NCI-H2227 (cell line): ENCODE measurements at regions not wholly inside any gene's neighbourhood (a gene's known extent, or its start where the extent isn't known, plus 50 kb on each side); places are given as distances from the start of the nearest gene placed in this dataset.
"Not testable (repeated sequence)": the region's sequence is repeated elsewhere in the genome, so short reads cannot be mapped to it uniquely, and the experiment has no call there.

Experiments
- DNase-seq: peaks from one replicate; lab custom pipeline; 2025; ENCODE audit not compliant: unreplicated experiment; lab: John Stamatoyannopoulos, UW

DNA sequence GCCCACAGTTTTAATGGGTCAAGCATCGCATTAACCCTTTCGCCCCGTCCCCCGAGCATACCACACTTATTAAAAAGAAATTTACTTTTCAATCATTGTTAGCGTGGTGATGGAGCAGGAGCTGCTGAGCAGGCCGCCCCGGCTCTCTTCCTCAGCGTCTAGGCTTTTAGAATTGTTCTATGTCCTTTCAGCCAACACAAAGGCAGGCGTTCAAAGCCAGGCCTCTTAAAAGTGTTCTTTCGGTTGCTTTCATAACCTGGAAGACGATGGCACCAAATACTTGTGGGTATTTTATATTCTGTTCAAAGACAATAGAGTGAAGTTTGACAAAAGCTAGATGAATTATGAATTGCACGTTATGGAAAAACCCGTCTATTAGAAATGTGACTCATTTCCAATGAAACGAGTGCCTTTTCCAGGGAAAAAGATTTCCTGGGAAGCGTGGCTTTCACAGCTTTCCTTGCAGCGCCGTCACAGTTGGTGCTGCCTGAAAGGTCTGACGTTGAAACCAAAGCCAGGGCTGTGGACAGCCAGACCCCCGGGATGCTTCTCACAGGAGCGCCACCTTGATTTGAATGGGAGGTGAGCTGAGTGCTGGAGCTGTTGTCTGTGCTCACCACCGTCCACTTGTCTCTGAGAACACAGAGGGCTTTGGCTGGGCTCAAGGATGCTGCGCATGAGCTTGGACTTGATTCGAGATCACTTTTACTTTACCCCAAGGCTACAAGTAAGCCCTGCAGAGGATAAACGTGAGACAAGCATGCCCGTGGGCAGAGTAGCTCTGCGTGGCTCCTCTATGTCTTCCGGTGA, 78.8 kb downstream of the SOX1 start:
- no peak for DNase-seq

DNA sequence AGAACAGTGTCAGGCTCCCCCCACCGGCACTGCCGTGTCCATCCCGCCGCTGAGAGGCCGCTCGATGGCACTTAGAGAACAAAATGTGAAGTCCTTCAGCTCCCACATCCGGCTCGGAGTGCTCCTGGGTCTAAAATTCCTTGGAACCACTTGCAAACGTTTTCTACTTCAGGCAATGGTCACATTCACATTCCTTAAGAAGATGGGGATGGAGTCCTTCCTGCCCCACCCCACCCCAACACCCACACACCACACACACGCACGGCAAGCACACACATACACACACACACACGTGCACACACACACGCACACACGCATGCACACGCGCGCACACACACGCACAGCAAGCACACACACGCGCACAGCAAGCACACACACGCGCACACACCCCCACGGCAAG, 83.4 kb downstream of the SOX1 start:
- no peak for DNase-seq

DNA sequence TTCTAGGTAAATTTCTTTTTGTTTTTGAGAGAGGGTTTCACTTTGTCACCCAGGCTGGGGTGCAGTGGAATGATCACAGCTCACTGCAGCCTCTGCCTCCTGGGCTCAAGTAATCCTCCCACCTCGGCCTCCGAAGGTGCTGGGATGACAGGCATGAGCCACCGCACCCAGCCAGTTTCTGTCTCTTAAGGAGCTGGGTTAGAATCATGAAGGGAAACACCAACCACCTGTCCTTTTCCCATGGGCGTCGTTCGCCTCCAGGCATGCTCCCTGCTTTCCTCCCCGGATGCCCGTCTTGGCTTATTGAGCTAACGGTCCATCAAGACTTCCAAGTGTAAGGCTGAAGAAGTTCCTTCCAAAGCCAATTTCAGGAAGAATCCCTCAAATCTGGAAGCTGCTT, 85.9 kb downstream of the SOX1 start:
- no peak for DNase-seq

DNA sequence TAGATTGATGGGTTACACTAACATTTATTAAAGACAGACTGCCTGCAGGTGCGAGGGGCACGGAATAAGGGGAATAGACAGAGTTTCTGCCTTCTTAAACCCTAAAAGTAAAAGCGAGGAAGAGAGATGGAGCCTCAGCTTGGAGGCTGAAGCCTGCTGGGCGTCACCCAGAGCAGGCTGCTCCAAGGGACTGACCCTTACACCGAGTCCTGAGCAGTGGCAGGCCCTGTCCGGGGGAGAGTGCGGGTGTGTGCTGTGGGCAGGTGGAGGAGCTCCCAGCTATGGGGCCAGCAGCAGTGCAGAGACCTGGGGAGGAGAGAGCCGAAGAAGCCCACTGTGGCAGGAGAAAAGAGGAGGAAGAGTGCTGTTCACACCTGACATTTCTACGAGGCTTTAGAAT, 86.4 kb downstream of the SOX1 start:
- no peak for DNase-seq

DNA sequence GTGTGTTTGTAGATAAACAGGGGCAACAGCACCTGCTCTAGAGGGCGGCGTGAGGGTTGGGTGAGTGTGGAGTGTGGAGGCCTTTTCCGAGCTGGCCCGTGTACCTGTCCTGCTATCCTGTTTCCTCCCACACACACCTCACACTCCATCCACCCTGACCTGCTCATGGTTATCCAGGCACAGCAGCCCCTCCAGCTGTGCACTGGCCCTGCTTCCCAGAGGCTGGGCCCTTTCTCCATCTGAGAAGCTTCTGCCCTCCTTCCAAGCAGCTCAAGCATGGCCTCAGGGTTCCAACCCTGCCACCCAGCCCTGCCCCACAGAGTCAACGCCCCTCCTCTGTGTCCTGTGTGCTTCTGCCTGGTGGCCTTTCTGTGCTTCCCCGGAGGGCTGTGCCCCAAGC, 86.9 kb downstream of the SOX1 start:
- no peak for DNase-seq

DNA sequence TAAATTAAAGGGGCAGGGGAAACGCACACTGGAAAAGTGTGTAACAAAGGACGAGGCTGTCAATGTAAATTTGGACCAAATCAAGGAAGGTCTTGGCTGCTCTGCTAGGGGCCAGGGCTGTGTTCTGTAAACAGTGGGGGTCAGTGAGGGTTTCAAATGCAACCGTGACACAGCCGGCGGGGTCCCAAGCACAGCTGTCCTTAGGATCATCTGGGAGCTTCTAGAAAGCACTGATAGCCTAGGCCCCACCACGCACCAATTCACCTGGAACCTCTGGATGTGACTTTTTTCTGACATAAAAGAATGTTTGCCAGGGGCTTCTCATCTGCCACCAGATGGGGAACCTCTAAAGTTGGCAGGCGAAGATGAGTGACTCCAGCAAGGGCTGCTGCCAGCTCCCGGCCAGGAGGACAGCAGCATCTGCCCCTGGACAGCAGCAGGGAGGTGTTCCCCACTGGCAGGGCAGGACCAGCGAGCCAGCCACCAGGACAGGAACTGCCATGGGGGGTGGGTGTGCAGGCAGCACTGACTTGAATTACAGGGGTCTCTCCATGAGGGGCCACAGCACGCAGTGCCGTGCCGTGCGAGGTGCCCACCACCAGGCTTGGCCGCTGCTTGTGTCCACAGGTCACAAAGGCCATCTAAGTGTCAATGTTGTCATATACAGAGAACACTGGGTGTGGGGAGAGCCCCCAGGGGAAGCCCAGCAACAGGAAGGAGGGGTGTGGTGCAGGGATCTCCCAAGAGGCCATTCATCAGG, 87.5 kb downstream of the SOX1 start:
- no peak for DNase-seq

DNA sequence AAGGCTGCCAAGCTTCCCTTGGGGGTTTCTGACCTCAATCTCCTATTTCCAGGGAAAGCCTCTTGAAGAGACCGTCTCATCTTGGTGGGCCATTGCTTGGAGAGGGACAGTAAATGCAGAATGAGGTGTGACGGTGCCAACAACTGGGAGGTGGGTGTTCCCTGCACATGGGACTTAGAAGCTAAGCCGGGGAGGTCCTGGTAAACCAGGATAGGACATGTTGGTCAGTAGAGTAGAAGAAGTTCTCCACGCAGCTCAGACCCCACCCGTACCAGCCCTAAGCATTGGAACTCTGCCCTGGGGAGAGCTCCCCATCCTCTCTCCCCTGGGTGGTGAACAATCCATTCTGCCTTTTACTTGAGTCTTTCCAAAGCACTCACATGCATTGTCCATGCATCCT, 92.0 kb downstream of the SOX1 start:
- no peak for DNase-seq

DNA sequence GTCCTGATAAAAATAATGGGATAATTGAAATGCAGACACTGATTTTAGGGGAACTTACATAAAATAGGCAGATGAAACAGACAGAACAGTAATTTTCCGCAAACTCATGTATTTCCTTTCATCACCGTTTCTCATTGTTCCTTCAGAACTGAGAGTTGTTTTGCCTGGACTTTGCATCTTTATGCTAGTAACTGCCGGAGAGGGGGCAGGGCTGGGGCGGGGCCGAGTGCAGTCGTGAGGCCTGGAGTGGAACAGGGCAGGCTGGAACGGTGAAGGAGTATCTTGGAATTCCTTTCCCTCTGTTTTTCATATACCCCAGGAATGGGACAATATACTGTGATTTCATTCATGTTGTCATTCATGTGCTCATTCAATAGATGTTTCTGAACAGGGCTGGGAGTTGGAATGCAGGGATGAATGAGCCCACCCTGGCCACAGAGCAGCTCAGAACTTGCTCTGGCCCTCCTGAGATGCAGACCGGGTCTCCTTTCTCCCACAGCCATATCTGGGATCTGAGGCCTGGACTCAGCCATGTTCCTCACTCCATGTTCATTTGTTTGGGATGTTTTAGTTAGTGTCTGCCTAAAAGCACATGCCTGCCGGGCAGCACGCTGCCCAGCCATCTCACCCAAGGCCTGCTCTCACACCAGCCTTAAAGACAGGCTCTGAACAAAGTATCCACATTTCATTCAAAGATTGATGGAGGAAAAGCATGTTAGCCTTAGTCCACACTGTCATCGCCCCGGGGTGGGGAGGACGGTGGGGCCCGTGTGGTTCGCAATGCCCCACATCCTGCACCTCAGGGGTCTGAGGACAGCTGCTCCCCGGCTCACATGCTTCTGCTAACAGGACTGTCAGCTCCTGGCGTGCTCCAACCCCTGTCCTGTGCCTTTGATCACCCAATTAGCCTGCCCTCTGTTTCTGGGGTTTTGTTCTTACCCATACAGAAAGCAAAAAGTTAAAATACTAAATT, 92.9 kb downstream of the SOX1 start:
- DNase-seq, result no peak

DNA sequence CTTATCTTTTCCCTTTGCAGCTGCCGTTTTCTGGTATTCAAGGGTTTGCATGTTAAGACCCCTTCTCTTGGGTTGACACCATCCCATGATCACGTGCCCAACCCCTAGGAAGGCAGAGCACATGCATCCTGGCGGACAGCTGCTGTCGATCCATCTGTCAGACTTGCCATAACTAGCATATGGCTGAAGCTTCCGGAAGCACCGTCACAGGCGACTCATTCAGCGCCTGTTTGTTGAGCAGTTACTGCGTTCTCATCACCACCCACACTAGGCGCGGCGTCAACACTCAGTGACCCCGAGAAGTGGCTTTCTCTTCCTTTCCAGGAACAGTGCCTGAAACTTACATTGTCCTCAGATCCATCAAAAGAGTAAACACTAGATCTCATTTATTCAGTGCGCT, 93.6 kb downstream of the SOX1 start:
- DNase-seq, result no peak

DNA sequence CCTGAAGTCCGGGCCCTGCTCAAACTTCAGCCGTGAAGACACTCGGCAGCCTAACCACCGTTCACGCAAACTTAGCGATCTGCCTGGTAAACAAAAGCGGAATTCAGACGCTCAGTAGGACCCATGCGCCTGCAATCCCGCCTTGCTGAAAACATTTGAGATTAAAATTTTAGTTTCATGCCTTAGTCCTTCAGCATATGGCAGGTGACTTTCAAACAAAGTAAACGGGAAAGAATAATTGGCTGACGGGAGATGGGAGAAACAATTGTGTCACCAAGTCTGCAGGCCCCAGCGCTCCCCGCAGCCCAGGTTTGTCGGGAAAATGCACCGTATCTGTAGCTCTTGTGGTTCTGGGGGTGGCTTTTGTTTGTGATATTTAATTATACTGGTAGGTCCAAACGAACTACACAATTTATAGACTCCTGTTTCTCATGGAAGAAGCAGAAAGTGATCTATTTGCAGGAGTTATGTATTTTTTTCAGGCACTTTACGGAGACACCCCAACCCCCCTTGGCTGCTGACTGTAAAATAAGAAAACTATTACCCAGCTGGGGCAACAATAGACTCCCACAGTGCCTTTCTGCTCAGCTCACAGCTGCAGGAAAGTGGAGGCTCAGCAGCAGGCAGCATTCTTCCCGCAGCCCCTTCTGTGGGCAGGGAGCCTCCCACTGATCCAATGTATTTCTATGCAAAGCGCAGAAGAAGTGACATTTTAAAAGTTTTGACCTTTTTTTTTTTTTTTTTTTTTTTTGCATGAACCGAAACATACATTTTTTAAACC, 94.8 kb downstream of the SOX1 start:
- no peak for DNase-seq

DNA sequence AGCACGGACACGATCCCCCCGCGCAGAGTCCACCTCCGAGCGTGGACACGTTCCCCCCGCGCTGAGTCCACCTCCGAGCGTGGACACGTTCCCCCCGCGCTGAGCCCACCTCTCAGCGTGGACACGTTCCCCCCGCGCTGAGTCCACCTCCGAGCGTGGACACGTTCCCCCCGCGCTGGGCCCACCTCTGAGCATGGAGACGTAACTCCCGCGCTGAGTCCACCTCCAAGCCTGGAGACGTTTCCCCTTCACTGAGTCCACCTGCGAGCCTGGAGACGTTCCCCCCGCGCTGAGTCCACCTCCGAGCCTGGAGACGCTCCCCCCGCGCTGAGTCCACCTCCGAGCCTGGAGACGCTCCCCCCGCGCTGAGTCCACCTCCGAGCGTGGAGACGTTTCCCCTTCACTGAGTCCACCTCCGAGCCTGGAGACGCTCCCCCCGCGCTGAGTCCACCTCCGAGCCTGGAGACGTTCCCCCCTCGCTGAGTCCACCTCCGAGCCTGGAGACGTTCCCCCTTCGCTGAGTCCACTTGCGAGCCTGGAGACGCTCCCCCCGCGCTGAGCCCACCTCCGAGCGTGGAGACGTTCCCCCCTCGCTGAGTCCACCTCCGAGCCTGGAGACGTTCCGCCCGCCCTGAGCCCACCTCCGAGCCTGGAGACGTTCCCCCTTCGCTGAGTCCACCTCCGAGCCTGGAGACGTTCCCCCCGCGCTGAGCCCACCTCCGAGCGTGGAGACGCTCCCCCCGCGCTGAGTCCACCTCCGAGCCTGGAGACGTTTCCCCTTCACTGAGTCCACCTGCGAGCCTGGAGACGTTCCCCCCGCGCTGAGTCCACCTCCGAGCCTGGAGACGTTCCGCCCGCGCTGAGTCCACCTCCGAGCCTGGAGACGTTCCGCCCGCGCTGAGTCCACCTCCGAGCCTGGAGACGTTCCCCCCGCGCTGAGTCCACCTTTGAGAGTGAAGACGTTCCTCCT, 97.0 kb downstream of the SOX1 start:
- DNase-seq, result not testable (repeated sequence)

DNA sequence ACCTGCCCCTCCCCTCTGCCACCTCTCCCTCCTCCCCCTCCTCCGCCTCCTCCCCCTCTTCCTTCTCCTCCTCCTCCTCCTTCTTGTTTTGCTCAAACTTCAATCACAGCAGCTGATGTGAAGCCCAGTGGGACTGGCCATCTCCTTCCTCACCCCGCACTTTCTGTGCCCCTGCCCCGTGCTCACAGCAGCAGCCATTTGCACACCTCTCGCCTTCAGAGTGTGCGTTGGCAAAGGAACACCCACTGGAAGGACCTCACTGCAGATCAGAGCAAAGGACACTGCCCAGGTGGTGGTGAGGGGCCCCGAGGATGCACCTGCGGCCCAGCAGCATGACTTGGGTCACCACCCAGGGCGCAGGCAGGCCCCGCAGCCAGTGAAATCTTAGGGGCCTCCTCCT, 98.8 kb downstream of the SOX1 start:
- no peak for DNase-seq

DNA sequence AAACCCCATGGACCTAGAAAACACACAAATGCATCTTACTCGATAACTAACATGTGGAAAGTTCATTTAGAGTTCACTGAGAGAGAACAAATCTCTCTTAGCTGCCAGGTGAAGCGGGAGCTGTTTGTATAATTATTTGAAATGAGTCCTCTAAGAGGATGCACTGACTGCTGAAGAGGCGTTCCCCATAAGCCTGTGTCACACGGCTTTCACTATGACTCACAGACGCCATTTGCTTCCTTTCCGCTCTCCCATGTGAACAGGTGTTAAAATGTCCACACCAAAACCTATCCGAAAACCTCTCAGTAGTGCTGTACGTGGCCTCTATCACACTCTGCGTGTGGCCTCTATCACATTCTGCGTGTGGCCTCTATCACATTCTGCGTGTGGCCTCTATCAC, 101.8 kb downstream of the SOX1 start:
- no peak for DNase-seq

DNA sequence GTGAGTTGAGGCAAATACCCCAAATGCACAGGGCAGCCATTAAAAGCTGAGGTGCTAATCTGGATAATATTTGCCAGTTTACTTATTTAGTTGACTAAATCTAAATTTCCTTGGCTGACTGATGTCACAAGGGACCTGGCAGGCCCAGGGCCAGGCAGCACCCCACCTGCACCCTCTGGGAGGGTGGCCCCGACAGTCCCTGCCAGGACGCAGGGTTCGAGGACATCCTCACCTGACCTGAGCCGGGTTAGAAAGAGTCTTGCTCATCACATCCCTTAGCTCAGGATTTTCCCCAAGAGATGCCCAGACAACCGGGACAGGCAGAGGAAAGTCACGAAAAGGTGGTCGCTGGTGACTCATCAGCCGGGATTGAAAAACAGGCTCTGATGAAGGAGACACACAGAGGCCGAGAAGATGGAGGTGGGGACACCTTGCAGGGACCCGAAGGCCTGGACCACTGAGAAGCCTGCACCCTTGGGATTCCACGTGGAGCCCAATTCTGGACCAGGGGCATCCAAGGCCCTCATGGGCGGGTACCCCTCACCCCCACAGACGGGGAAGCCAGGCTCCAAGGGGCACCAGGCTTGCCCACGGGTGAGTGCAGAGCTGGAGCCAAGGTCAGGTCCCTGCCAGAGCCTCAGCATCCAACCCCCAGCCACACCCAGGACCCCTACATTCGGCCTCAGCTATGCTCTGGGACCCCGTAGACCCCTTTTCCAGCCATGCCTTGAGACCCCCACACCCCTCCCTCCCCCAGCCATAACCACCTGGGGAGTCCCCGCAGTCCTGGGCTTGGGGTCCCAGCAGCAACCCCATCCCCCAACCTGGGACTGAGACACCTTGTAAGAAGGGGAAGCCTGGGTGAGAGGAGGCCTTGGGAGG, 103.2 kb downstream of the SOX1 start:
- DNase-seq, result no peak

DNA sequence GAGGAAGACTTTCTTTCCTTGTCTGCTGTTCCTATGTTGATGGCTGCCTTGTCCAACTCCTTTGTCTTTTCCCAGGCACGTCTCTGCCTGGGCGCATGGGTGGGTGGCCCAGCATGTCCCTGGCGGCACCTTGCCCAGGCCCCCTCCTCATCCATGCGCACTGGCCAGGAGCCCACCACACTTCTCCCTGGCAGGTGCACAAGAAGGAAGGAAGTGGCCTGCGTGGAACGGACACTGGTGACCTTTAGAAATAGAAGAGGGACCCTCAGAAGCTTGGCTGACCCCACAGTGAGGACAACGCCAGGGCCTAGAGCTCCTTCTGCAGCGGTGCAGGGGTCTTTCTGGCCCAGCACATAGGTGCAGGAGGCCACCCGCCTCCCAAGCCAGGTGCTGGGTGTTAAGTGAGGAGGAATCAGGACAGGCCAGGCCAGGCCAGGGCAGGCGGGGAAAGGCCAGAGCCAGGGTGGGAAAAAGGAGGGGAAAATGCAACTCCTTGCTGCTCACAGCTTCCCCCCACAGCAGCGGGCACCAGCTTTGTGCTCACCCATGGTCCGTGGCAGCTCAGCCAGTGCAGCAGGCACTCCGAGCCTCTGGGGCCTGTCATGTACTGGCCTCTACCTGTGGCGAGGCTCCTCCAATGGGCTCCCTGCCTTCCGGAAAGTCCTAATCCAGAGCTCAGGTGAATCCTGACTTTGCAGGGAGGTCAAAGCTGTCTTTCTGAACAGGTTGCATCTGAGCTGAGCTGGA, 104.0 kb downstream of the SOX1 start:
- no peak for DNase-seq

DNA sequence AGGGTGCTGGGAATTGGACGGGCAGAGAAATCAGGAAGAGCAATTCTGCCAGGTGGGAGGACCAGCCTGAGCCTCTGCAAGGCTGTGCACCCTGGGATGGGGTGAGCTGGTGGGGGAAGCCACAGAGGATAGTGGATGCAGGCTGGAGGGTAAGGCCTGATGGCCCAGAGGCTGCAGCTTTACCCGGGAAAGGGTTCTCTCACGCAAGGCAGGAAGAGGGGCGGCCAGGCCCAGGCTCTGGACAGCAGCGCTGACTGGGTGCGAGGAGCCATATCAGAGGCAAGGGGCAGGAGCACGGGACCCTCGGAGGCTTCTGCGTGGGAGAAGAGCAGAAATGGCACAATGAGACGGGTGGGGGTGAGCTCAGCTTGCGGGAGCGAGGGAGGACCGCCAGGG, 104.6 kb downstream of the SOX1 start:
- no peak for DNase-seq

DNA sequence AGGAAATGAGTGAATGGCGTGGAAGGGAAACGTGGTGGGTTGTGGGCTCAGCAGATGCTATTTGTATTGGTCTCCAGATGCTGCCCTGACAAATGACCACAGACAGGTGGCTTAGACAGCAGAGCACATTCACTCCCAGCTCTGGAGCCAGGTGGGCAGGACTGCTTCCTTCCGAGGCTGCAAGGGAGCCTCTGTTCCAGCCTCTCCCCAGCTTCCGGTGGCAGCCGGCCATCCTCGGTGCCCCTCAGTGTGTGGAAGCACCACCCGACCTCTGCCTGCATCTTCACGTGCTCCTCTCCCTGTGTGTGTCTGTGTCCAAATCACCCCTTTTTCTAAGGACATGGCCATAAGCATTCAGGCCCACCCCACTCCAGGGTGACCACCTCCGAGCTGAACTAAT, 105.1 kb downstream of the SOX1 start:
- DNase-seq, result no peak
